ENCODE measurements at regions not wholly inside any gene's neighbourhood (a gene's known extent, or its start where the extent isn't known, plus 50 kb on each side); places are given as distances from the start of the nearest gene placed in this dataset.

DNA sequence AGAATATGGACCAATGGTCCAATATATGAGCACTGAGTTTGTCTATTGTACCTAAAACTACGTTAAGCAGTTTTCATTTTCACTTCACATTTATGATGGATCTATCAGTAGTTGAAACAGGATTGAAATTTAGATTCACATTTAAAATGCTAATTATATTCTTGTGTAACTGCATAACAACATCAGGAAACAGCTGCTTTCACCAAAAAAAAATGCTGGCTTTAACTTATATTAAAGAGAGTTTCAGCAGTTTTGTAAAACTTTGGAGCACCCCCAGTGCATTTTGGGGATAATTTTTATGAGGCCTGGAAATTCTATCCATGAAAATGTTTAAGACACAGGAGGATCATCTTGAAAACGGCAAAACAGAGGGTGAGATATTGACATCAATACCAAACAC lies 142.8 kb upstream of the ROBO2 start:
- Histone ChIP-seq H2AK5ac (ENCODE audit: low read length, severe bottlenecking) (no peak overlapping the region), H4K91ac (ENCODE audit: low read length) (no peak overlapping the region), H3K4ac (ENCODE audit: low read depth in 1 of 2, low read length in 2 of 2) (no peak overlapping the region), H2BK5ac (ENCODE audit: low read depth, low read length, poor library complexity, severe bottlenecking) (no peak overlapping the region), H3K36me3 (ENCODE audit: control insufficient read depth in 1 of 2, insufficient read depth in 2 of 2, low read depth in 1 of 2, low read length in 2 of 2) (no peaks in the 10 kb centered on the region), H3K14ac (ENCODE audit: low read length in 2 of 2) (no peak overlapping the region), H2BK120ac (ENCODE audit: low read depth, low read length) (no peak overlapping the region), H2BK15ac (ENCODE audit: low read depth, poor library complexity, severe bottlenecking) (no peak overlapping the region), H3K18ac (ENCODE audit: low read depth in 1 of 2, low read length in 2 of 2) (no peak overlapping the region), H4K8ac (ENCODE audit: low read length) (no peak overlapping the region), H3K4me1 (ENCODE audit: control insufficient read depth, insufficient read depth, low read depth, low read length) (no peaks in the 10 kb centered on the region), H3K9me3 (ENCODE audit: control insufficient read depth, low read length) (peaks cover 5% of the 10 kb centered on the region), H3K23ac (ENCODE audit: low read length in 2 of 2) (no peak overlapping the region), H2BK12ac (ENCODE audit: low read length in 2 of 2) (no peak overlapping the region), H3K4me3 (ENCODE audit: insufficient read depth in 1 of 2, low read depth in 1 of 2, low read length in 2 of 2) (no peak overlapping the region), H3K4me2 (ENCODE audit: low read length, poor library complexity, severe bottlenecking) (no peak overlapping the region), H3K79me1 (replicated peaks; ENCODE audit: low read length, poor library complexity, severe bottlenecking) (no peaks in the 10 kb centered on the region), H3K27me3 (ENCODE audit: control insufficient read depth in 1 of 2, insufficient read depth in 1 of 2, low read length in 2 of 2) (no peaks in the 10 kb centered on the region), H2AFZ (ENCODE audit: low read depth, low read length) (no peak overlapping the region), H3K9ac (ENCODE audit: low read length) (no peak overlapping the region), H3K27ac (ENCODE audit: low read length, poor library complexity, severe bottlenecking) (no peak overlapping the region)
- DNase-seq = no peak
- no CpG with 5 or more reads among the region's 2 CpGs for WGBS

GRCh38 chr3:76900596-76900995 lies 139.3 kb upstream of the ROBO2 start:
- Histone ChIP-seq H3K14ac (ENCODE audit: low read length in 2 of 2) (no peak overlapping the region), H3K9ac (ENCODE audit: low read length) (no peak overlapping the region), H3K23ac (ENCODE audit: low read length in 2 of 2) (no peak overlapping the region), H3K4ac (ENCODE audit: low read depth in 1 of 2, low read length in 2 of 2) (no peak overlapping the region), H3K27me3 (ENCODE audit: control insufficient read depth in 1 of 2, insufficient read depth in 1 of 2, low read length in 2 of 2) (no peaks in the 10 kb centered on the region), H3K79me1 (replicated peaks; ENCODE audit: low read length, poor library complexity, severe bottlenecking) (no peaks in the 10 kb centered on the region), H2AK5ac (ENCODE audit: low read length, severe bottlenecking) (no peak overlapping the region), H3K9me3 (ENCODE audit: control insufficient read depth, low read length) (peaks cover 19% of the 10 kb centered on the region), H4K8ac (ENCODE audit: low read length) (no peak overlapping the region), H4K91ac (ENCODE audit: low read length) (no peak overlapping the region), H3K4me2 (ENCODE audit: low read length, poor library complexity, severe bottlenecking) (no peak overlapping the region), H2BK120ac (ENCODE audit: low read depth, low read length) (no peak overlapping the region), H2BK12ac (ENCODE audit: low read length in 2 of 2) (no peak overlapping the region), H2BK5ac (ENCODE audit: low read depth, low read length, poor library complexity, severe bottlenecking) (no peak overlapping the region), H3K4me1 (ENCODE audit: control insufficient read depth, insufficient read depth, low read depth, low read length) (no peaks in the 10 kb centered on the region), H3K18ac (ENCODE audit: low read depth in 1 of 2, low read length in 2 of 2) (no peak overlapping the region), H3K4me3 (ENCODE audit: insufficient read depth in 1 of 2, low read depth in 1 of 2, low read length in 2 of 2) (no peak overlapping the region), H2BK15ac (ENCODE audit: low read depth, poor library complexity, severe bottlenecking) (no peak overlapping the region), H3K27ac (ENCODE audit: low read length, poor library complexity, severe bottlenecking) (no peak overlapping the region), H3K36me3 (ENCODE audit: control insufficient read depth in 1 of 2, insufficient read depth in 2 of 2, low read depth in 1 of 2, low read length in 2 of 2) (no peaks in the 10 kb centered on the region), H2AFZ (ENCODE audit: low read depth, low read length) (no peak overlapping the region)
- peak; percentile 34 for DNase-seq
- 100% methylated on average over 1 of the region's 2 CpGs for WGBS

GRCh38 chr3:76908156-76908555 lies 131.7 kb upstream of the ROBO2 start:
- no peak overlapping the region for H3K4me3 ChIP-seq (ENCODE audit: insufficient read depth in 1 of 2, low read depth in 1 of 2, low read length in 2 of 2)
- H3K27ac ChIP-seq (ENCODE audit: low read length, poor library complexity, severe bottlenecking) = no peak overlapping the region
- no peak overlapping the region for H2AK5ac ChIP-seq (ENCODE audit: low read length, severe bottlenecking)
- H3K4ac ChIP-seq (ENCODE audit: low read depth in 1 of 2, low read length in 2 of 2) = no peak overlapping the region
- H3K9me3 ChIP-seq (ENCODE audit: control insufficient read depth, low read length) = peaks cover 17% of the 10 kb centered on the region
- no peak overlapping the region for H3K4me2 ChIP-seq (ENCODE audit: low read length, poor library complexity, severe bottlenecking)
- H3K14ac ChIP-seq (ENCODE audit: low read length in 2 of 2) = no peak overlapping the region
- no peak overlapping the region for H2AFZ ChIP-seq (ENCODE audit: low read depth, low read length)
- no peak overlapping the region for H3K23ac ChIP-seq (ENCODE audit: low read length in 2 of 2)
- H3K4me1 ChIP-seq (ENCODE audit: control insufficient read depth, insufficient read depth, low read depth, low read length) = no peaks in the 10 kb centered on the region
- no peak overlapping the region for H2BK5ac ChIP-seq (ENCODE audit: low read depth, low read length, poor library complexity, severe bottlenecking)
- no peaks in the 10 kb centered on the region for H3K27me3 ChIP-seq (ENCODE audit: control insufficient read depth in 1 of 2, insufficient read depth in 1 of 2, low read length in 2 of 2)
- WGBS = 90% methylated on average over 1 of the region's 1 CpG
- H4K8ac ChIP-seq (ENCODE audit: low read length) = no peak overlapping the region
- H3K79me1 ChIP-seq (replicated peaks; ENCODE audit: low read length, poor library complexity, severe bottlenecking) = no peaks in the 10 kb centered on the region
- H3K36me3 ChIP-seq (ENCODE audit: control insufficient read depth in 1 of 2, insufficient read depth in 2 of 2, low read depth in 1 of 2, low read length in 2 of 2) = no peaks in the 10 kb centered on the region
- no peak overlapping the region for H2BK120ac ChIP-seq (ENCODE audit: low read depth, low read length)
- H4K91ac ChIP-seq (ENCODE audit: low read length) = no peak overlapping the region
- no peak overlapping the region for H2BK15ac ChIP-seq (ENCODE audit: low read depth, poor library complexity, severe bottlenecking)
- no peak overlapping the region for H2BK12ac ChIP-seq (ENCODE audit: low read length in 2 of 2)
- DNase-seq = no peak
- H3K9ac ChIP-seq (ENCODE audit: low read length) = no peak overlapping the region
- no peak overlapping the region for H3K18ac ChIP-seq (ENCODE audit: low read depth in 1 of 2, low read length in 2 of 2)

DNA sequence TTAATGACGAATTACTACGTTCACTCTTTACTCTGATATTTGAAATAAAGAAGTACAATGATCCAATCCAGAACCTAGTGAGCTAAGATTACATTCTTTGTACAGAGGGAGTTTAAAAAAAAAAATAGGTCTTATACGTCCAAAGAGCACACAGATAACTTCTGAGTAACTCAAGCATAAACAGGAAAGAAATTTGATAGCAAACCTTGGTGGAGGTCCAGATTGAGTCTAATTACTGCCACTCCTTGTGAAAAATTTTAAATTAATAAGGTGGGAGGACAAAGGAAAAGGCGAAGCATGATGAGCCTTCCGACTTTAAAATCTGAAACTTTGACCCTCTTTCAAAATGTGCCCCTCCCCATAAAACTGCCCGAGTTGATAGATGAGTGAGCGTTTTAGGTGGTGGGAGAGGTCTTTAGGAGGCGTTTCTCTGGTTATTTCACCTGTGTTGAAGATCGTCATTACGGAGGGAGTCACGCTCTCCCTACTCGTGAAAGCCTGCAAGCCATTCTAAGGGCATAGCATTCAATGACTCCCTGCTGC lies 127.0 kb upstream of the ROBO2 start:
- H3K23ac ChIP-seq (ENCODE audit: low read length in 2 of 2) = no peak overlapping the region
- no peak overlapping the region for H2BK5ac ChIP-seq (ENCODE audit: low read depth, low read length, poor library complexity, severe bottlenecking)
- DNase-seq = no peak
- no peak overlapping the region for H3K9ac ChIP-seq (ENCODE audit: low read length)
- no peak overlapping the region for H2BK15ac ChIP-seq (ENCODE audit: low read depth, poor library complexity, severe bottlenecking)
- H2BK120ac ChIP-seq (ENCODE audit: low read depth, low read length) = no peak overlapping the region
- no peak overlapping the region for H3K27ac ChIP-seq (ENCODE audit: low read length, poor library complexity, severe bottlenecking)
- H3K4me2 ChIP-seq (ENCODE audit: low read length, poor library complexity, severe bottlenecking) = no peak overlapping the region
- no peak overlapping the region for H2AK5ac ChIP-seq (ENCODE audit: low read length, severe bottlenecking)
- H3K4ac ChIP-seq (ENCODE audit: low read depth in 1 of 2, low read length in 2 of 2) = no peak overlapping the region
- H3K36me3 ChIP-seq (ENCODE audit: control insufficient read depth in 1 of 2, insufficient read depth in 2 of 2, low read depth in 1 of 2, low read length in 2 of 2) = no peaks in the 10 kb centered on the region
- no peaks in the 10 kb centered on the region for H3K27me3 ChIP-seq (ENCODE audit: control insufficient read depth in 1 of 2, insufficient read depth in 1 of 2, low read length in 2 of 2)
- H3K18ac ChIP-seq (ENCODE audit: low read depth in 1 of 2, low read length in 2 of 2) = no peak overlapping the region
- no peak overlapping the region for H2AFZ ChIP-seq (ENCODE audit: low read depth, low read length)
- H3K14ac ChIP-seq (ENCODE audit: low read length in 2 of 2) = no peak overlapping the region
- no peaks in the 10 kb centered on the region for H3K79me1 ChIP-seq (replicated peaks; ENCODE audit: low read length, poor library complexity, severe bottlenecking)
- H3K4me1 ChIP-seq (ENCODE audit: control insufficient read depth, insufficient read depth, low read depth, low read length) = no peaks in the 10 kb centered on the region
- no peak overlapping the region for H4K91ac ChIP-seq (ENCODE audit: low read length)
- no peaks in the 10 kb centered on the region for H3K9me3 ChIP-seq (ENCODE audit: control insufficient read depth, low read length)
- H2BK12ac ChIP-seq (ENCODE audit: low read length in 2 of 2) = no peak overlapping the region
- no peak overlapping the region for H3K4me3 ChIP-seq (ENCODE audit: insufficient read depth in 1 of 2, low read depth in 1 of 2, low read length in 2 of 2)
- H4K8ac ChIP-seq (ENCODE audit: low read length) = no peak overlapping the region
- WGBS = 93% methylated on average over 8 of the region's 12 CpGs

Data from mesenchymal stem cell (in vitro differentiated cells and primary cell).